ENCODE measurements at regions not wholly inside any gene's neighbourhood (a gene's known extent, or its start where the extent isn't known, plus 50 kb on each side); places are given as distances from the start of the nearest gene placed in this dataset.

DNA sequence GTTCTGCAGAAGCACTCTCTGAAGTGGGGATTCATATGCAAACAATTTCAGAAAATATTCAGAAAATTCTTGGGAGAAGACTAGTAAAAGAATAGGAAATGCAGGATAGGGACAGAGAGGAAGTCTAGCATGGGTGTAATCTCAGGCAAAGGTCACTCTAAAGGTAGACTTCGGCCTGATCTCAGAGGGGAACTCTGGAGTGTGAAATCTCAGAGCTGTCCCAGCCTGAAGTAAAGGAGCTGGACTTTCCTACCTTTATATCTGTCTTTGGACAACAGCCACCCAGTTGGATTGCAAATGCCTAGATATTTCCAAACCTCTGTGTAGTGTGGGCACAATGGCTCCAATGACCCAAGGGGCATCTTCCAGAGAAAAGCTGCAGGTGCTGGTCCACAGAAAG is 379.8 kb downstream of the GPATCH2 start:
- intact Hi-C loops (cut with DNase I) = no loop called here
- TF ChIP-seq, protein P1, sequence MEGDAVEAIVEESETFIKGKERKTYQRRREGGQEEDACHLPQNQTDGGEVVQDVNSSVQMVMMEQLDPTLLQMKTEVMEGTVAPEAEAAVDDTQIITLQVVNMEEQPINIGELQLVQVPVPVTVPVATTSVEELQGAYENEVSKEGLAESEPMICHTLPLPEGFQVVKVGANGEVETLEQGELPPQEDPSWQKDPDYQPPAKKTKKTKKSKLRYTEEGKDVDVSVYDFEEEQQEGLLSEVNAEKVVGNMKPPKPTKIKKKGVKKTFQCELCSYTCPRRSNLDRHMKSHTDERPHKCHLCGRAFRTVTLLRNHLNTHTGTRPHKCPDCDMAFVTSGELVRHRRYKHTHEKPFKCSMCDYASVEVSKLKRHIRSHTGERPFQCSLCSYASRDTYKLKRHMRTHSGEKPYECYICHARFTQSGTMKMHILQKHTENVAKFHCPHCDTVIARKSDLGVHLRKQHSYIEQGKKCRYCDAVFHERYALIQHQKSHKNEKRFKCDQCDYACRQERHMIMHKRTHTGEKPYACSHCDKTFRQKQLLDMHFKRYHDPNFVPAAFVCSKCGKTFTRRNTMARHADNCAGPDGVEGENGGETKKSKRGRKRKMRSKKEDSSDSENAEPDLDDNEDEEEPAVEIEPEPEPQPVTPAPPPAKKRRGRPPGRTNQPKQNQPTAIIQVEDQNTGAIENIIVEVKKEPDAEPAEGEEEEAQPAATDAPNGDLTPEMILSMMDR (IDR thresholded peaks at IDR 0.05) = no peak
- no peaks in the 10 kb centered on the region for H3K9me3 ChIP-seq
- no peak overlapping the region for H3K27ac ChIP-seq
- no peaks in the 10 kb centered on the region for H3K27me3 ChIP-seq
- H3K4me3 ChIP-seq (replicated peaks in 1 of 3) = no peak overlapping the region
- no peaks in the 10 kb centered on the region for H3K4me1 ChIP-seq
- DNase-seq = no peak
- H3K36me3 ChIP-seq = no peaks in the 10 kb centered on the region
- WGBS, 2 donors = 82 to 89% methylated on average over 1 of the region's 1 CpG

DNA sequence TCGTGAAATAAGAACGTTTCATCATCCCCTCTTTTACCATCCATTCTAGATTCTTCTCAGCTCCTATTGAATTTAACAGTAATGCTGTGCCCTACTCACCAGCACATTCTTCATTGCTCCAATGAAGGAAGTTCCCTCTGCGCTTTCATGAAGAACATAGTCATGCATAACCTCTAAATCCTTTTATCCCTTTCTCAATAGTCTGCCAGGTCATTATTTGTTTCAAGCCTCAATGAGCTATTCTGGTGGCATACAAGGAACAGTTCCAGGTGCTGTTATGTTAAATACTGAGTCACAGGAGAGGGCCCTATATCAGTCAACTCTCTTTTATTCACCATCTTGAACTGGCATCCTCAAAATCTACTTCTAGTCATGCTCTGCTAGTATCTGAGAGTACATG is 381.0 kb downstream of the GPATCH2 start:
- no peaks in the 10 kb centered on the region for H3K36me3 ChIP-seq
- TF ChIP-seq, protein P1 (IDR thresholded peaks at IDR 0.05) = no peak
- TF ChIP-seq POLR2A (IDR thresholded peaks at IDR 0.05) = no peak
- intact Hi-C loops (cut with DNase I) = no loop called here
- DNase-seq = no peak
- no peaks in the 10 kb centered on the region for H3K27me3 ChIP-seq
- no peak overlapping the region for H3K27ac ChIP-seq
- H3K9me3 ChIP-seq = no peaks in the 10 kb centered on the region
- no peaks in the 10 kb centered on the region for H3K4me1 ChIP-seq
- no peak overlapping the region for H3K4me3 ChIP-seq (replicated peaks in 1 of 3)
- 79 to 83% methylated on average over 3 of the region's 3 CpGs for WGBS, 2 donors

DNA sequence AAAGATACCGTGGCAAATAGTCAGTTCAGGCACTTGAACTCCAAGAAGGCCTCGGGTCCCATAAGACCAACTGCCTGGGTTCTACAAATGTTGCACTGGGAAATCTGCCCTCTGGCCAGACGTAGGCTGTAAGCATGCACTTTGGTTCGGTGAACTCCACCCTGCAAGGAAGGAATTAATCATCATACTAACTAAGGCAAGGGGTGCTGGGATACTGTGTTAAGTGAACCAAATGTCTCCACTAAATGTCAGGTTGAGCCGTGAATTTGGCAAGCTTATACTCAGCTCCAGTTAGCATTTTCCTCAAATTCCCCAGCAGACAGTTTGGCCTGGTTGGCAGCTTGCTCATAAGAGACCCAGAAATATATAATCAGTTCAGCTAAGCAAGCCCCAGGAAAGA is 385.9 kb downstream of the GPATCH2 start:
- Histone ChIP-seq H3K27me3 (no peaks in the 10 kb centered on the region), H3K9me3 (no peaks in the 10 kb centered on the region), H3K36me3 (no peaks in the 10 kb centered on the region), H3K4me1 (no peaks in the 10 kb centered on the region), H3K4me3 (replicated peaks in 1 of 3) (no peak overlapping the region), H3K27ac (no peak overlapping the region)
- intact Hi-C loops (cut with DNase I) = no loop called here
- no peak for TF ChIP-seq POLR2A (IDR thresholded peaks at IDR 0.05)
- TF ChIP-seq, protein P1 (IDR thresholded peaks at IDR 0.05) = no peak
- WGBS, 2 donors = 82 to 83% methylated on average over 5 of the region's 5 CpGs
- no peak for DNase-seq

DNA sequence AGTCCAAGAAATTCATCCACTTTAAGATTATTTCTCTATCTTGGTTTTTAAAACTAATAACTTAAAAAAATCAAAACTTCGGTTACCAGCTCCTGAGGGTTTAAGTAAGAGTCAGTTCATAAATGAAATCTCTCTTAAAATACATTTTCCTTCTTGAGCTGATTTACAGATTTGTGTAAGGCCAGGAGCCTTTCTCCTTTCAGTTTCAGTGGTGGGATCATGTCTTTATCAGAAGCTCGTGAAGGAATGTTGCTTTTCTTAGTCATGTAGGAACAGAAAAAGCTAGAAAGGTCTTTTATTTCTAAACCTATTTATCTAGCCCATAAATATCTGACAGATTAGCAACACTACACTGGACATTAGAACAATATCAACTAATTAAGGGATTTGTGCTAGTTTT is 390.2 kb downstream of the GPATCH2 start:
- TF ChIP-seq, protein P1 (IDR thresholded peaks at IDR 0.05) = no peak
- TF ChIP-seq POLR2A (IDR thresholded peaks at IDR 0.05) = no peak
- Histone ChIP-seq H3K4me3 (replicated peaks in 1 of 3) (no peak overlapping the region), H3K36me3 (no peaks in the 10 kb centered on the region), H3K27me3 (no peaks in the 10 kb centered on the region), H3K27ac (no peak overlapping the region), H3K4me1 (no peaks in the 10 kb centered on the region), H3K9me3 (no peaks in the 10 kb centered on the region)
- DNase-seq = no peak
- 70 to 80% methylated on average over 2 of the region's 2 CpGs for WGBS, 2 donors
- intact Hi-C loops (cut with DNase I) = no loop called here

DNA sequence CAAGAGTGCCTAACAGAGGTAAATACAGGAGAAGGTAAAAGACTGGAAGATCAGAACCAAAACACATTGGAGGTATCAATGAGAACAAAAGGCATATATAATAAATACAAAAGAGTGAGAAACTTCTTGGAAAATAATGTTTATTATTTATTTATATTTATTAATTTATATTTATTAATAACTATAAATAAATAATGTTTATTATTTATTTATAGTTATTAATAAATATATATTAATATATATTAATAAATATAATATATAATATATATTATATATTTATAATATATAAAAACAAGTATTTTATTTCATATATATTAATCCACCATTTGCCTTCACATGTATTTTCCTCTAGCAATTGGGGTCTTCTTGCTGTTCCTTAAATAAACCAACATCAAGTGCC is 391.9 kb downstream of the GPATCH2 start:
- no peak overlapping the region for H3K4me3 ChIP-seq (replicated peaks in 1 of 3)
- intact Hi-C loops (cut with DNase I) = no loop called here
- no peak for DNase-seq
- no peak overlapping the region for H3K27ac ChIP-seq
- H3K27me3 ChIP-seq = no peaks in the 10 kb centered on the region
- H3K36me3 ChIP-seq = no peaks in the 10 kb centered on the region
- TF ChIP-seq, protein P1 (IDR thresholded peaks at IDR 0.05) = no peak
- no peak for TF ChIP-seq POLR2A (IDR thresholded peaks at IDR 0.05)
- no peaks in the 10 kb centered on the region for H3K4me1 ChIP-seq
- H3K9me3 ChIP-seq = no peaks in the 10 kb centered on the region
